Loucy (cell line): ENCODE measurements at regions not wholly inside any gene's neighbourhood (a gene's known extent, or its start where the extent isn't known, plus 50 kb on each side); places are given as distances from the start of the nearest gene placed in this dataset.

Experiments used
- EZH2phosphoT487 ChIP-seq: fragments of 200-600 bp; IDR thresholded peaks from 2 replicates; pipeline ENCODE4 v1.6.1; 2018; ENCODE audit warnings: antibody characterized with exemption, mild to moderate bottlenecking, moderate library complexity, borderline replicate concordance
- TF ChIP-seq, protein P1 (sequence below): fragments of 200-600 bp; sonication (generic); conservative IDR thresholded peaks from 2 replicates; pipeline ENCODE4 v1.5.1; 2014; ENCODE audit warnings: mild to moderate bottlenecking, antibody characterized with exemption, low read length

DNA sequence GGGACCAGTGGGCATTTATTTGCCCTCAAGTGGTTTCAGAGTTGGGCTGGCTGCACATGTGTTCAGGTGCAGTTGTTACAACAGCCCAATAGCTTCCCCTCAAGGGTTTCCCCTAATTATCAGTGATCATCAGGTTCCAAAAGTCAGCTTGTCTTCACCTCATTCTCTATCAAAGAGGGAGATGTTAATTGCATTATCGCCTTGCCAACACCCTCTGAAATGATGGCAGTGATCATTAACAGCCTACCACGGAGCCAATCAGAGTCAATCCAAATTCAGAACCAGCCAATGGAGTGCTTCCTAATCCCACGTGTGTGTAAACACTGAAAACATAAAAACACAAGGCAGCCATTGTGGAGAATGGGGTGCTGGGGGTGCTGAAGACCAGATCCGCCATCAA, 248.4 kb upstream of the ZNF507 start:
- TF ChIP-seq, protein P1, sequence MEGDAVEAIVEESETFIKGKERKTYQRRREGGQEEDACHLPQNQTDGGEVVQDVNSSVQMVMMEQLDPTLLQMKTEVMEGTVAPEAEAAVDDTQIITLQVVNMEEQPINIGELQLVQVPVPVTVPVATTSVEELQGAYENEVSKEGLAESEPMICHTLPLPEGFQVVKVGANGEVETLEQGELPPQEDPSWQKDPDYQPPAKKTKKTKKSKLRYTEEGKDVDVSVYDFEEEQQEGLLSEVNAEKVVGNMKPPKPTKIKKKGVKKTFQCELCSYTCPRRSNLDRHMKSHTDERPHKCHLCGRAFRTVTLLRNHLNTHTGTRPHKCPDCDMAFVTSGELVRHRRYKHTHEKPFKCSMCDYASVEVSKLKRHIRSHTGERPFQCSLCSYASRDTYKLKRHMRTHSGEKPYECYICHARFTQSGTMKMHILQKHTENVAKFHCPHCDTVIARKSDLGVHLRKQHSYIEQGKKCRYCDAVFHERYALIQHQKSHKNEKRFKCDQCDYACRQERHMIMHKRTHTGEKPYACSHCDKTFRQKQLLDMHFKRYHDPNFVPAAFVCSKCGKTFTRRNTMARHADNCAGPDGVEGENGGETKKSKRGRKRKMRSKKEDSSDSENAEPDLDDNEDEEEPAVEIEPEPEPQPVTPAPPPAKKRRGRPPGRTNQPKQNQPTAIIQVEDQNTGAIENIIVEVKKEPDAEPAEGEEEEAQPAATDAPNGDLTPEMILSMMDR = no peak
- TF ChIP-seq EZH2phosphoT487 = no peak
